WTC11 (cell line): ENCODE measurements at regions not wholly inside any gene's neighbourhood (a gene's known extent, or its start where the extent isn't known, plus 50 kb on each side); places are given as distances from the start of the nearest gene placed in this dataset.

Experiments used
- NR1H2 ChIP-seq: sonication (generic); formaldehyde crosslinking; IDR thresholded peaks from 2 replicates; pipeline ENCODE4 v1.9.0; 2021; ENCODE audit warnings: mild to moderate bottlenecking, moderate library complexity, missing genetic modification reagents
- ZNF138 ChIP-seq: sonication (generic); formaldehyde crosslinking; conservative IDR thresholded peaks from 2 replicates; pipeline ENCODE4 v1.8.1; 2022; ENCODE audit warnings: mild to moderate bottlenecking, moderate library complexity, missing genetic modification reagents
- TF ChIP-seq, protein P1 (sequence below): fragments of 200-600 bp; IDR thresholded peaks from 2 replicates; pipeline ENCODE4 v1.8.0; 2022; ENCODE audit warnings: antibody characterized with exemption

GRCh38 chr10:128297709-128298378, 171.6 kb upstream of the MKI67 start:
- TF ChIP-seq NR1H2 (CRISPR knock-in tag) (no peak), ZNF138 (CRISPR knock-in tag) (no peak)
- TF ChIP-seq, protein P1, sequence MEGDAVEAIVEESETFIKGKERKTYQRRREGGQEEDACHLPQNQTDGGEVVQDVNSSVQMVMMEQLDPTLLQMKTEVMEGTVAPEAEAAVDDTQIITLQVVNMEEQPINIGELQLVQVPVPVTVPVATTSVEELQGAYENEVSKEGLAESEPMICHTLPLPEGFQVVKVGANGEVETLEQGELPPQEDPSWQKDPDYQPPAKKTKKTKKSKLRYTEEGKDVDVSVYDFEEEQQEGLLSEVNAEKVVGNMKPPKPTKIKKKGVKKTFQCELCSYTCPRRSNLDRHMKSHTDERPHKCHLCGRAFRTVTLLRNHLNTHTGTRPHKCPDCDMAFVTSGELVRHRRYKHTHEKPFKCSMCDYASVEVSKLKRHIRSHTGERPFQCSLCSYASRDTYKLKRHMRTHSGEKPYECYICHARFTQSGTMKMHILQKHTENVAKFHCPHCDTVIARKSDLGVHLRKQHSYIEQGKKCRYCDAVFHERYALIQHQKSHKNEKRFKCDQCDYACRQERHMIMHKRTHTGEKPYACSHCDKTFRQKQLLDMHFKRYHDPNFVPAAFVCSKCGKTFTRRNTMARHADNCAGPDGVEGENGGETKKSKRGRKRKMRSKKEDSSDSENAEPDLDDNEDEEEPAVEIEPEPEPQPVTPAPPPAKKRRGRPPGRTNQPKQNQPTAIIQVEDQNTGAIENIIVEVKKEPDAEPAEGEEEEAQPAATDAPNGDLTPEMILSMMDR: no peak
